ENCODE measurements at regions not wholly inside any gene's neighbourhood (a gene's known extent, or its start where the extent isn't known, plus 50 kb on each side); places are given as distances from the start of the nearest gene placed in this dataset.

GRCh38 chr12:58190618-58191017, 249.3 kb downstream of the ATP23 start:
- no peak for DNase-seq (ENCODE audit: low read depth, low spot score)

DNA sequence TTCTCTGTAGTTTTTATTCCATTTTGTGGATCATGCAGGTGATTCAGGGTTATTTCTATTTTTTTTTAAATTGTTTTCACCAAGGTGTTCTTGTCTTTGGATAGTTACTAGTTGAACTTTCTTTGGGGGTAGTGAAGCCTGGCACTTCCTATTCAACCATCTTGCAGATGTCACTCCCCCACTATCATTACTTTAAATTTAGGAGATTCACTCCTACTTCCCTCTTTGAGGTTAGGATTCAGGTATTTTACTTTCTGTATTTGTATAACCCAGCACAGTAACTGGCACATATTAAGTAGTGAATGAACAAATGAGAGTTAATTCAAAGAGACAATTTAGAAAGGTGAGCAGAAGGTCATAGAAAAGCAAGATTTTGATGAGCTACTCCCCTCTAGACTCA, 255.6 kb downstream of the ATP23 start:
- no peak for DNase-seq (ENCODE audit: low read depth, low spot score)

DNA sequence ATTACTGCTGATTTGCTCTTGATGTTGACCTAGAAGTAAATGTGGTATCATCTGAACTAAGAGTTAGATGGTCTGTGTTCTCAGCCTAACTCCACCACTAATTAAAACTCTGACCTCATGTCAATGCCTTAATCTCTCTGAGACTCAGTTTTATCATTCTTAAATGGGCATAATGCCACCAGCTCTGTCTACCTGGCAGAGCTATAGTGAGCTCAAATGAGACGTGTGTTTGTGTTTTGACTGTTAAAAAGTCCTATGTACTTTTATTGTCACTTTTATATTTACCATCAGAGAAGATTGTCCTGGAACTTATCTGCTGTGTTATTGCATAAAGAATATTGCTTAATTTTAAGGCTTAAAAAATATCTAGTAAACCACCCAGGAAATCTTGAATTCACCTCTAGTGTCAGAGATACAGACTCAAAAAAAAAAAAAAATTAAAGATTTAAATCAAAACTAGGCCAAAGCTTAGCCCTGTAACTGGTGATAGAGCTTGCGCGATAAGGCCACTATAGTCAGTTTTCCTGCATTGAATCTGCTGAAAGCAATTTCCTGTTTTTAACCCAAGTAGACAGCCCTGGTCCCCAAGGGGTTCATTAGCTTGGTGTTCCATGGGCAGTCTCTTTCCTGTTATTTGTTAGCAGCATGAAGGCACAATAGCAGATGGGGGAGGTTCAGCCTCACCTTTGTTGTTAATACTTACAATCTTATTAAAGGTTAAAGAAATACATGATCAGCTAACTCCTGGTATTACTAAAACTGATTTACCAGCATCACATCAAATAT, 261.8 kb downstream of the ATP23 start:
- DNase-seq (ENCODE audit: low read depth, low spot score) = no peak

DNA sequence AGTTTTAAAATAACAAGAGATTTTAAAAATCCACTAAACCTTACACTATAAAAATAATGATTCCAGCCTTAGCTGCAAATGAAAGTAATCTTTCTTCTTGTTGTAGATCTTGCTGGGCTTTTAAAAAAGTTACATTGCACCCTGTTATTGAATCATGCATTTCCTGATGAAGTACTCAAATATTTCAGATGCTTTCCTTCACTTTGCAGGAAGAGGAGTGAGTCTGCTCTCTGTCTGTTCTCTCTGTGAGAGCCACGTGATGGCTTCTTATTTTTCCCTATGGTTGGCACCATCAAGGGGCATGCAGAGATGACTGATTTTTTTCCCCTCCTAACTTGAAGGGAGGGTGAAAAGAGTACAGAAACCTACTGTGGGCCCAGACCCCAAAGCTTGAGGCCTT, 262.7 kb downstream of the ATP23 start:
- DNase-seq (ENCODE audit: low read depth, low spot score) = no peak

- DNase-seq (ENCODE audit: low read depth, low spot score) = no peak
Measured at GRCh38 chr12:58206876-58207275, 265.5 kb downstream of the ATP23 start.

GRCh38 chr12:58211211-58211610, 269.8 kb downstream of the ATP23 start:
- DNase-seq (ENCODE audit: low read depth, low spot score) = no peak

GRCh38 chr12:58217130-58217529, 275.8 kb downstream of the ATP23 start:
- no peak for DNase-seq (ENCODE audit: low read depth, low spot score)

DNA sequence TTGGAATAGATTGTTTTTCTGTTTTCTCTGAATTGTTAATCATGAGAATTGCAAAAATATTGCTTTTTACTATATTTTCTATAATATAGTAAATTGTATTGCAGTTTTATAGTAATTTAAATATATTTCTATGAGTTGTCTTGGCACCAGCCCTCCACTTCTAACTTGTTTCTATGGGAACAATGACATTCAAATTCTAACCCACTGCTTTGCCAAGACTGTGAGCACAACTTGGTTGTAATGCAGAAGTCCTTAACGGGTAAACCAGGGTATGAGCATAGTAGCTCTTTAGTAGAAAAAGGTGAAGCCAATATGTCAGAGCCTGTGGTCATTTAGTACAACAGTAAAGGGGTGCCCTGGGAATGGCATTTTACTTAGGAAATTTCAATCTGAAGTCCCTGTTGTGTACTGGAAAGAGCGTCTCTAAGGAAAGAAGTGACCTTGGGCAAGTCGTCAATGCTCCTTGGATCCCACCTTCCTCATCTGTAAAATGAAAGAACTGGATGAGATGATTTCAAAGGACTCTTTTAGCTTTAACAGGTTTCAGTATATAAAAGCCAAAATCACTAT, 283.3 kb downstream of the ATP23 start:
- DNase-seq (ENCODE audit: low read depth, low spot score) = no peak

GRCh38 chr12:58225203-58225877, 284.0 kb downstream of the ATP23 start:
- DNase-seq (ENCODE audit: low read depth, low spot score) = no peak

DNA sequence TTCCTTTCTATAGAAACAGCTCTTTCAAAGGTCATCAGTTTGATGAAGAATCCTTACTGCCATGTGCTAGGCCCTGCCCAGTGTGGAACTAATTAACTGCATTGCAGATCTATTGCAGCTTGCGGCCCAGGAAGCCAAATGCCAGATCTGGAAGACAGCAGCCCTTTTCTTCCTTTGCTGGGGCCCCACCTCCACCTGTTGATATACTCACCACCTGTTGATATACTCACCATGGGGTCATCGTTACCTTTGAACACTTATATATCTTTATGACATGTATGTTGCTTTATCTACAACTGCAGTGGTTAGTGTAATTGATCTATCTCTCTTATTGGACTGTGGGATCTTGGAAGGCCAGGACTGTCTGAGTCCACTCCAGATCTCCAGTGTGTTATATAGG, 292.5 kb downstream of the ATP23 start:
- DNase-seq (ENCODE audit: low read depth, low spot score) = no peak

DNA sequence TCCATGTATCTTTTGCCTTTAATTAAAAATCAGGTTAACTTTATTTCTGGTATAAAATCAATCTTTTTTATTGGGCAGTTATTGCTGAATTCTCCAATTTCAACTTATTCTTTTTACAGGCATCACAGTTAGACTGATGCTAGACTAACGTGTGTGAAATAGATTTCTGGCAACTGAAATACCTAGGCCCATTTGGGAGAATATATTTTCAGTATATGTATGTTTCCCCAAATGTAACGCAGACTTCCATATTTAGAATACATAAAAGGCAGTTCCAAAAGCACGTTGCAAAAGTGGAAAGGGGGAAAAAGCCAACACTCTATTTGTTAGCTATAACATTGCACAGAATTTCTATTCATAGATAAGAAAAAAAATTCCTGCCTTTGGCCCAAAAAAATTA, 297.0 kb downstream of the ATP23 start:
- no peak for DNase-seq (ENCODE audit: low read depth, low spot score)

DNA sequence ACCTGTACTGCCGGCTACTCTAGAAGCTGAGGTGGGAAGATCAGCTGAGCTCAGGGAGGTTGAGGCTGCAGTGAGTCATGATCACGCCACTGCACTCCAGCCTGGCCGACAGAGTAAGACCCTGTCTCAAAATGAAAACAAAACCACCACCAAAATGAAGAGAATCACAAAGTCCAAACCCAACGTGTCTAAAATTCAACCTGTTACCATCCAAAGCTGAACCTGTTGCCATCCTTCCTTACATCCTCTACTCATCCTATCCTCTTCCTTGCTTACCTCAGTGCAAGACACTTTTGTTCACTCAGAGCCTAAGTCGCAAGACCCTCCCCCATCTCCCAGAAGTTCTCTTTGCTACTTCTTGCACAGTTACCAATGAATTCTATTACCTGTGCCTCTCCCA, 299.7 kb downstream of the ATP23 start:
- DNase-seq (ENCODE audit: low read depth, low spot score) = no peak

DNA sequence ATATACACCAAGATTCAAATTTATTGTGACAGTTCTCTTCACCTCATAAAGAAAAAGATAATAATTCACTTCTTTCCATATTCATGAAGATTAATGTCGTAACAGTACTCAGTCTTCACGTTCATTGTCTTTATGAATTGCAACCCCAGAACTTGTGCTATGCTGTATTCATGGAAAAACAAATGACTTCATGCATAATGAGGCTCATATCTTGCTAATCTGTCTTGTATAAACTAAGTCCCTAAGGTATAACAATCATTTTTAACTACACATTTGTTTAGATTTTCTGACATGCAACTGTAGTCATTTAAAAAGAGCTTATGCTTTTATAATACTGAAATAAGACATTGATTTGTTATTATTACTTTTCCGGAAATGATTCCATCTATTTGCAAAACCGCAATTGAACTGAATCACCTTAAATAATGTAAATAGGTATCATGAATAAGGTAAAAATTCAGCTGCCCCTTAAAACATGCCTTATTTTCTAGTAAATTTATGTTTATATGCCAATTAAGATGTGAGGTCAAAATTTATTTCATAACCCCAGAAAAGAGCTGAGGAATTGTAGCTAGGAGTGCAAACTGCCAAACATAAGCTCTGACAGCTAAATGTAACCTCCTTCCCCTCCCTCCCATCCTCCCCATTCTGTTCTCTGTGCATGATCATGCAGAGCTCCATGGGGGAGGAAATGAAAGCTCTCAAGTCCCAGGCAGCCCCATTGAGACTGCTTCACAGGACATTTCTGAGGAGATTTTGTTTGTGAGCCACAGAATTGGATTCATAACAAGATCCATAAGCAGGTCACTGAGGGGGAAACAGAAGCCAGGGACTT, 301.6 kb downstream of the ATP23 start:
- no peak for DNase-seq (ENCODE audit: low read depth, low spot score)

GRCh38 chr12:58247633-58248032, 306.3 kb downstream of the ATP23 start:
- DNase-seq (ENCODE audit: low read depth, low spot score) = no peak

DNA sequence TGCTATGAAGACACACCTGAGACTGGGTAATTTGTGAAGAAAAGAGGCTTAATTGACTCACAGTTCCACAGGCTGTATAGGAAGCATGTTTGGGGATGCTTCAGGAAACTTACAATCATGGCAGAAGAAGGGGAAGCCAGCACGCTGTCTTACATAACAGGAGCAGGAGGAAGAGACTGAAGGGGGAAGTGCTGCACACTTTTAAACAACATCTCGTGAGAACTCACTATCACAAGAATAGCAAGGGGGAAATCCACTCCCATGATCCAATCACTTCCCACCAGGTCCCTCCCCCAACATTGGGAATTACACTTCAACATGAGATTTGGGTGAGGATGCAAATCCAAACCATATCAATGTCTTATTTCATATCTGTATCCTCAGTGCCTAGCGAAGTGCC, 307.2 kb downstream of the ATP23 start:
- no peak for DNase-seq (ENCODE audit: low read depth, low spot score)

GRCh38 chr12:58249610-58250009, 308.2 kb downstream of the ATP23 start:
- no peak for DNase-seq (ENCODE audit: low read depth, low spot score)

DNA sequence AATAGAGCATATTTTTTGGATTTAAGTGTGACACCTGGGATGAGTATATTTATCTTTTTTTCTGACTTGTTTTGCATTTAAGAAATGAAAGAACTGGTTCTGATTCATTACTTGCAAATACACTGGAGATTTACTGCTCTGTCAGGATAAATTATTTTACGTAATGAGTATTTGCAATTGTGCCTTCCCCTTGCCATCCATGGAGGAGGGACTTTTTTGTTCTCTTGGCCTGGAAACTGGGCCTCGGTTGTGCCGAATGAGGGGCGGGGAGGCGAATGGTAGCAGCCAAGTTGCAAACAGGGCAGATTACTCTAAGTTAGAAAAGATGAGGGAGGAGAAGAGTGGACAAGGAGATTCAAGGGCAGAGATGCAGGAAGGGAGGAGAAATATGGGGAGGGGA, 308.7 kb downstream of the ATP23 start:
- DNase-seq (ENCODE audit: low read depth, low spot score) = no peak

- DNase-seq (ENCODE audit: low read depth, low spot score) = no peak
Measured at GRCh38 chr12:58252914-58253313, 311.5 kb downstream of the ATP23 start.

- no peak for DNase-seq (ENCODE audit: low read depth, low spot score)
Measured at GRCh38 chr12:58253663-58254062, 312.3 kb downstream of the ATP23 start.

- no peak for DNase-seq (ENCODE audit: low read depth, low spot score)
Measured at GRCh38 chr12:58254463-58255100, 313.2 kb downstream of the ATP23 start.

DNA sequence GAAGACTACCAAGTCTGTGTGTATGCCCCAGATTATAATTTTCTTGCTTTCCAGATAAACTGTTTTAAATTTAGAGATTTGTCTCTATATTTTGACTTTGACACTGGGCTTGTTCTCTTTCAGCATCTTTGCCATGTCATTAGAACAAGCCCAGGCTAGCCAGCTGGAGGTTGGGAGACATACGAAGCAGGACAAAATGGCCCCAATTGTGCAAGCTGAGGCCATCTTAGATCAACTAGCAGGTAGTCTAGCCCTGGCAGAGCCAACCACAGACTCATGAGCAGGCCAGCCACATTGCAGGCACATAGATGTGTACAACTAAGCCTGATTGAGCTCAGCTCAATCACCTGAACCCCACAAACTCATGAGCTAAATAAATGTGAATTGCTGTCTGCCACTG, 321.4 kb downstream of the ATP23 start:
- DNase-seq (ENCODE audit: low read depth, low spot score) = no peak

DNA sequence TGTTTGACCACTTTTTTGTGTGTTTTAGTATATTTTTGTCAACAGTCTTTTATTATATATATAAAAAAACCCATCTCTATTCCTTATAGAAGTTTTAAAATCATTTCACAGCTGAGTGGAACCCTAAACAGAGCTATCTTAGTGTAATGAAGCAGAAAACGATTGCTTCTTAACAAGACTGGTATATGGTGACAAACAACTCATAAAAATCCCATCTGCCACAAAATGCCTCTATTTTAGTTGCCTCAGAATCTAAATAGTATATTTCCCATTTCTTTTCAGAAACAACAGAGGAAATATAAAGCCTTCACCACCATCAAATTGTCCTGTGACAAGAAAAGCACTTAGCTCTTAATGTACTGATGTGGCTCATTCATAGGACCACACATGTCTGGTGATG, 322.4 kb downstream of the ATP23 start:
- no peak for DNase-seq (ENCODE audit: low read depth, low spot score)
